GM21447 (cell line): ENCODE measurements at regions not wholly inside any gene's neighbourhood (a gene's known extent, or its start where the extent isn't known, plus 50 kb on each side); places are given as distances from the start of the nearest gene placed in this dataset.

Experiments
- ATAC-seq: cut with Tn5 transposase; IDR thresholded peaks from one replicate; pipeline ENCODE4 v1.9.1; 2021; ENCODE audit not compliant: unreplicated experiment

DNA sequence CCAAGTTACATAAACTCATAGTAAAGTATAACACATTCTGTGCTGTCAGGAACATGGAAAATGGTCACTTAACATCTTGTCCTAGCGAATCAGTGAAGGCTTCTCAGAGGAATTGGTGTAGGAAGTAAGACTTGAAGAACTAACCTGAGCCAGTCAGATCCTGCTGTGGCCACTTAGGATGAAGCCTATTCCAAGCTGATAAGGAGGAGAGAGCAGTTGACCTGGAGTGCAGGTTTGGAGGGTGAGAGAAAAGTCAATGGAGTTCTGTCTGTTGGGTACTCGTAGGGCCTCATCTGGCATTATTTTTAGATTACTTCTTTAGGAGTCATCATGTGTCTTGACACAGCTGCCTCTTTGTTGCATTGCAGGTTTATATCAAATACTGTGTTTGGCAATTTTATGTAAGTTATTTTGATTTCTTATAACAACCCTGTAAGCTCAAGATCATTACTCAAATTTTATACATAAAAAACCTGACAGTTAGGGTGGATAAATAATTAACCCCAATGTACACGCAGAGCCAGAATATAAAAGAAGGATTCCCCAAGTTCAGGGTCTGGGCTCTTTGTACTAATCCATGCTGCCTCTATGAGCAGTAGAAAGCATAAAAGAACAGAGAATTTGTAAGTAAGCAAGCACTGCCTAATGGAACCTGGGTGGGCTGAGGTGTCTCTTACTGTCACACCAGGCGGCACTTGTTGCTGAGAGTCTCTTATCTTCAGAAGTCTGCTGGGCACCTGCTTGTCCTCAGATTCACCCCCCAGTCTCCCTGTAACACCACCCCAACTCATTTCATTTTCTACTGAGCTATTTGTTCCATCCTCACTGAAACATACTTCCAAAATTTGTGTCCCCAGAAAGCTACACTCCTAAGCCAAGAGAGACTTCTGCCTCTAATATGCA, 252.1 kb upstream of the NT5C1B start:
- no peak for ATAC-seq

DNA sequence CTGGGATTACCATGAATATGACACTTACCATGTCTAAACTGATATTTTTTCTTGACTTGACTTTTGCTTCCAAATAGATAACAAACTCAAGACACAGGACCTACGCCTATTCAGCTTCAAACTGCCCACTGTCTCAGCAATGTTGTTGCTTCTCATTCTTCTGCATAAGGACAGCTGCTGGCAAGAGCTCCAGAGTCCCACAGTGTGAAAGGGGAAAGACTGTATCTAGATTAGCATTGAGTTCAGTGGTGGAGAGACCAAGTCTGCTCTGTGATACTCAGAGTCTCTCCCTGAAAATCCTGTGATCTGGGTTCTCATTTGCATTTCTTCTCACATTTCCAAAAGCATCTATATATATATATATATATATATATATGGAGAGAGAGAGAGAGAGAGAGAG, 247.9 kb upstream of the NT5C1B start:
- ATAC-seq = no peak

DNA sequence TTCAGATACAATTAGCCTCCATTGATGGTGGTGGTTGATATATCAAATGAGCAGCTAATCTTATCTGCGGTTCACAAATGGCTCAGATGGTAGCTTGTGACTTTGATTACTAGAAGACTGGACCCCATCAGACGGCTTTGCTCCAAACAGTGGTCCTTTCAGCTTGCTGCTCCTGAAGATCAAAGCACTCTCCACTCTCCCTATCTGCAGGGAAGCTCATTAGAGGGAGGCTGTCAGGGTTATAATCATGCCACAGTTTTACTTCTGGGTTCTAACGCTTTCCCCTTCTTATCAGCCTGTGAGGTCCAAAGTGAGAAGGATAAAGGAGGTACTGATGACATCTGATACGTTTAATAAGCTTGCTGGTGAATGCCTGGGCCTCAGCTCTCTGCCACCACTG, 247.1 kb upstream of the NT5C1B start:
- ATAC-seq = no peak

DNA sequence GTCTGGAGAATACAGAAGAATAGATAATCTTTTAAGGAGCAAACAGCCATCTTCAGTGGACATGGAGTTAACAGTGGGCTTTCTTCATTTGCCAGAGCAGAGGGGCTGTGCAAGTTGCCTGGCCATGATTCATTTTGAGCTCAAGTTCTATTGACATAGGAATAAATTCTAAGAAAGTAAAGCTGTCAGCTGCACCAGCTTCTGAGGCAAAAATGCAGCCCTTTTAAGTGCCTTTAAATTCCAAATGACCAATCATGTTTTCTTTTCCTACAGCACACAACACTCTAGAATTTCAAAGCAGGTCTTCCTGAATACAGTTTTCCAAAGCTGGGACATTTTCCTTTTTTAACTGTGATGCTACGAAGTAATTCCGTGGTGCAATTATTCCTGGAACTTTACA, 246.4 kb upstream of the NT5C1B start:
- ATAC-seq = no peak

DNA sequence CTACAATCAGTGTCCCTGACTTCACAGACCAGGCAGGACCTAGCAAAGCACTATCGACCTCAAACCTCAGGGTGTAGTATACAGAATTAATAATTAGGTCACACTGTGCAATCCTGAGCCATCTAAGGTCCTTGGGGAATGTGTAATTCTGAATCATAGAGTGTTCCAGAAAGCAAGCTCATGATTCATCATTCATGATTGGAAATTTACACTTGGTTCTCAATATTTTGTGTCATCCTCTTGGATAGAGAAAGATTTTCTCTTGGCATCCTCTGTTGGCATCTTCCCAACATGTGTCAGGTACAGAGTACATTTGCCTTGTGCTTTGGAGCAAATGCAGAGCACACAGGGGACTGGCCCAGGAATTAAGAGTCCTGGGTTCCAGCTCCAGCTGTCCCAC, 245.0 kb upstream of the NT5C1B start:
- ATAC-seq = no peak

DNA sequence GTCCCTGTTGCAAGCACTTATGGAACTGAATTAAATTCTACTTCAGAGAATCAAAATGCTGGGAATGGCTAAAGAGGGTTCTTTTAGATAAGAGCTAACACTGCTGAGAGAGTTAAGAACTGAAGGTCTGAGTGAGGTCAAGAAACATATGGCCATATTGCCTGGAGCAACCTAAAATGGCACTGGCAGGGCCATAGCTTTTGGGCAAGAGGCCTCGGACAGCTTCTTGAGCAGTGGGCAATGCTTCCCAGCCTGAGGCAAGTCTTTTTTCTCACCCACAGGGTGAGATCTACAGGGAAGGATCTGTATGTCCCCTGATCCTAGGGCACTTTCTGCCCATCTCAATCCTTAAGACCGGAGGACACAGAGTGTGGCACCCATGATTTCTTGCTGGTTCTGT, 244.6 kb upstream of the NT5C1B start:
- ATAC-seq = no peak

DNA sequence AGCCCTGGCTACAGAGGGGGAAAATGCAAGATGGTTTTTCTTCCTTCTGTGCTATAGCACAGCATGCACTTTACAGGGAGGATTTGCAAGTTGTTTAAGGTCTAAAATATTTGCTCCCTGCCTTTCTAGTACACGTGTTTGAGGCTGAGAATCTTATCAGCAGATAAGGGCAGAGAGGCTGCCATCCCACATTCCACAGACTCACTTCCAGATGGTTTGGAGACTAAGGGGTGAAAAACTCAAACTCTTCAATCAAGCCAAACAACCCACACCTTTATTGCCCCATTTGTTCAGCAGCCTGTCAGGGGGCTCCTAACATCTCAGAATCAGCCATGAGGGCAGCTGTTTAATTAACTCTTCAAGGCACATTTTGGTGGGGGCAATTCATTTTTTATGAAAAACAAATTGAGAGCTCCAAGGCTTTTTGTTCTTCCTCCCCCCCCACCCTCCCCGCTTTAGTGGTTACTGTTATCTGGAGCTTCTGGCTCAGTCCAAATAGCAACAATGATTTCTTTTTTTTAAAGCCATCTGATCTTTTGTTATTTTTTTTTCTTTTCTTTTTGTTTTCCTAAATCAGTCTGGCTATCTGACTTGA, 242.6 kb upstream of the NT5C1B start:
- no peak for ATAC-seq

DNA sequence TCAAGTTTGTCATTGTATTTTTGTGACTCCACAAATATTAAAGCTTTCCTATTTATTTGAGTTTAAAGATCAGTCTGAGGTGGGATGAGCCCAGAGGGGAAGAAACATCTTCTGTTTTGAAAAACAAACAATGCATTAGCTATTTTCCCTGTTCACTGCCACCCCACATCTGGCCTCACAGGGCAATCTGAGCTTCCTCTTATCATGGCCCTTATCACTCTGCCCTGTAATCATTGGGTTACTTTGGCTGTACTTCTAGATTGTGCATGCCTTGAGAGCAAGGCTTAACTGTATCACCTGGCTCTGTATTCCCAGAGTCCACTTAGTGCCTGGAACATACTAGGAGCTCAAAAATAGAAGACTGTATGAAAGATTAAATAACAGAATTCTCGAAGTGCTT, 241.6 kb upstream of the NT5C1B start:
- ATAC-seq = no peak

DNA sequence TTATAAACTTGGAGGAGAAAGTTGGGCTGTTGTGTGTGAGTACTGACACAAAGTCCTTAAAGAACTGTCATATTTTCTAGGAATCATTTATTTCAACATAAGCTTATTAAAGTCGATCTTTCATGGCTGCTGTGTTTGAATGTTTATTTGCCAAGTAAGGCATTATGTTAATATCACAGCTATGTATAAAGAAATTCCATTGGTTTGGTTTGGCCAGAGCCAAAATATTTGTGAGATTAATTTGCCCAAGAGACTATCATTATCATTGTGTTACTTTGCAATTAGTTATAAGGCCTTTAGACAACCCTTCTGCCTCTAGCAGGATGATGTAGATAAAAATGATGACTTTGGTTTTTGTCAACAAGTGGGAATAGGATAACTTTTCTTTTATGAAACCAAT, 240.6 kb upstream of the NT5C1B start:
- ATAC-seq = no peak

DNA sequence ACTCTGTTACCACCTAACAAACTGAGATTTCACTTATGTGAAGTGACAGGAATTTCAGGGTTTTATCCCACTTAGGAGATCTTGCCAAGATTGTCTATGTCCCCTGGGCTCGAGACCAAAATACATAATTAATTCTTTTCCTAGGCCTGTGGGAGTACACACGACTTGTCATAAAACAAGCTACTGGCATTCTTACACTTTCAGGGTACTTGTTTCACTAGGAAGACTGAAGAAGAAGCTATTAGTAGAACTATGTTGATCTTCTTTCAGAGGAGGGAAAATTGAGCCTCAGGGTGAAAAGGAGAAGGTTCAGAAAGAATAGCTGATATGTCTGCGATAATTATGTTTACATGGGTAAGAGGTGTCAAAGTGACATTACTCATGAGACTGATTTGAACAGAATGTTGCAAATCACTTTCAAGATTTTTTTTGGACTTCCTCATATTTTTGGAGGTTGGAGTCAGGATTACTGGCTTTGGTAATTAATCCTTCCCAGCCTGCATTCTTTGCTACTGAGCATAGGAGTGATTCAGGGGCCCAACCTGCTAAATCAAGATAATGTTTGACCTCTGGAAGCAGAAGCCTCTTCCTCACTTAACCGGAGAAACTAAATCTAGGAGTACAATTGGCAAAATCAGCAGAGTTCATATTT, 240.0 kb upstream of the NT5C1B start:
- ATAC-seq = no peak

DNA sequence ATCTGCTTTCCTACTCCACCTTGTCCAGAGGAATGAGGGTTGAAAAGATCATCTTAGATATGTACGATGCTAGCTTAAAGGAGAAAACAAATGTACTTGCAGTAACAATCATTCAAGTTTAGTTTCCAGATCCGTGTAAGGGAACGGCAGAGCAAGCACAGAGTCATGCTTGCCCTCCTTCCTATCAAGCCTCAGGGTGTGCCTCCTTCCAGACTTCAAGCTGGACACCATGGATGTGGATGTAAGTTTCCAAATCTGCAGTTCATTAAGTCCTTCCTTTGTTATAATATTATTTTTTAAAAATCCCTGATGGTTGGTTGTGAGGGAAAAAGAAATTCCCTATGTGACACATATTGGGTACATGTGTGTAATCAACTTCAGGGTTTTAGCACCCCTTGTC, 238.9 kb upstream of the NT5C1B start:
- no peak for ATAC-seq

DNA sequence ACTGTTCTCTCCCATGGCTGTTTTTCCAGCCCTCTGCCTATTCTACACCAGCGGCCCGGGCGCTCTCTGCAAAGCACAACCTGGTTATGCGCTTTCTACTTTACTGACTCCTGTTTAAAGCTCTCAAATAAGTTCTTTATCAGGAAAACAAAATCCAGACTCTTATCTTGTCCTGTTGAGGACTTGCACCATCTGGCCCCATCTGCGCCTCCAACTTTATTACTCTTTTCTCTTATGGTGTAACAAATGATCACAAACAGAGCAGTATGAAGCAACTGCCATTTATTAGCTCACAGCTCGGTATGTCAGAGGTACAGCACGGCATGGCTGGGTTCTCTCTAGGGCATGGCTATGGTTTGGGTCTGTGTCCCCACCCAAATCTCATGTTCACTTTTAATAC, 236.5 kb upstream of the NT5C1B start:
- no peak for ATAC-seq

DNA sequence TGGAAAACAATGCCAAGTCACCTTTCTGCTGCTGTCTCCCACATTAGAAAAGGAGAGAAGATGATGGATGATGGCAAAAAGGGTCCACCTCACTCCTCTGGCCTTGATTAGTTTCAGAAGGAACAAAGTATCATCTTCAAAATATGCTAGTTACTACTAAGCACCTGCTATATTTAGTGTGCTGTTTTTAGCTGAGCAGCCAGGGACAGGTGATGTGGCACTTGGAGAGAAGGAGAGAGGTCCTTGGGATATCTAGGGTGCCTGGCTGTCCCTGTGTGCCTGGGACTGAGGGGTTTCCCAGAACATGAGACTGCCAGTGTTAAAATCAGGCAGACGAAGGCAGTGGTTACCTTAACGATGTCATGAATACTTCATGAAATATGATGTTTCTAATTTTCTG, 235.5 kb upstream of the NT5C1B start:
- no peak for ATAC-seq

DNA sequence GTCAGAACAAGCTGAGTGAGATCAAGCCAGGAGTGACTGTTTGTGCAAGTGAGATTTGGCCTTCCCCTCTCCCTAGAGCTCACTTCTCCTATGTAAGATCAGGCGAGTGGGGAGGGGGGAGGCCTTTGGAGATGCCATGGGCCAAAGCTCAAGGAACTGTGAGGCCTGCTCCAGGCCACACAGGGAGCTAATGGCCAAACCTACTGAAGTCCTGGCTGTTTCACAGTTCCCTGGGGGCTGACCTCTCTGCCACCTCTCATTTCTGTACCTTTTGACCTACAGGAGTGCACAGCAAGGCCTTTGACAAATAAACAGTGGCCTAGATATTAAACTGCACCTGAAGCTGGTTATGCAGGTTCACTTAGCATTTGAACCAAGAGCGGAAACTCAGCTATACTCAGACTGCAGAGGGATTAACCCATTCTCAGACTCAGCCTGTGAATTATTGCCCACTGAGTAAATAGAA, 235.0 kb upstream of the NT5C1B start:
- ATAC-seq = no peak

DNA sequence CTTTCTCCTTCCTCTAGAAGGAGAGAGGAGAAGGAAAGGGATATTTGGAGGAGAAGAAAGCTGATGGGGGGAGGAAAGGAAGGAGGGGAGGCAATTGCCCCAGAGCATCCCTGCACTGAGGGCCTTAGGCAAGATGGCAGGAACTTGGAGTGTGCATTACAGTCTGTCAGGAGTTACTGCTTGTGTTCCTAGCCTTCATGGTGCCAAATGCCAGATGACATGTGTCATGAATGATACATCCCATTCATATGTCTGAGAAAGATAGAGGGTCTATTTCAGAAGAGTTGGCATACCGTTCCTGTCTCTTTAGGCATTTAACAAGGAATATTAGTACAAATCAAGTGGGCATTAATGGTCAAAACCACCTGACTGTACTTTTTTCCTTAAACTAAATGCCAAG, 232.1 kb upstream of the NT5C1B start:
- ATAC-seq = no peak

DNA sequence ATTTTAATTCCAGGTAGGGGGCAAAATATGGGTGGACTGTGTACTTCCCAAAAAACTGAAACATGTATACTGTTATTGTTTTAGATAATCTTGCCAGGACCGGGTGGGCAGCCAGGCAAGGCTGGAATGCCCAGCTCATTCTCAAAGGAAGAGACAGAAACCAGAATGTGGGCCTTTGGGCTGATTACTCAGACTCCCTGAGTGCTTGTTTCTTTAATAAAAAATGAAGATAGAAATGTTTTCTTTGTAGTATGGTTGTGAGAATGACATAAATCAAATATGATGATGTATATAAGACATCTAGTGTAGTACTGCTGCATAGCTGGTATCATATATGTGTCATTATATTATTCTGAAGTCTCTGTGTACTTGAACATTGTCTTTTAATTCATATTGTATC, 231.6 kb upstream of the NT5C1B start:
- ATAC-seq = no peak

DNA sequence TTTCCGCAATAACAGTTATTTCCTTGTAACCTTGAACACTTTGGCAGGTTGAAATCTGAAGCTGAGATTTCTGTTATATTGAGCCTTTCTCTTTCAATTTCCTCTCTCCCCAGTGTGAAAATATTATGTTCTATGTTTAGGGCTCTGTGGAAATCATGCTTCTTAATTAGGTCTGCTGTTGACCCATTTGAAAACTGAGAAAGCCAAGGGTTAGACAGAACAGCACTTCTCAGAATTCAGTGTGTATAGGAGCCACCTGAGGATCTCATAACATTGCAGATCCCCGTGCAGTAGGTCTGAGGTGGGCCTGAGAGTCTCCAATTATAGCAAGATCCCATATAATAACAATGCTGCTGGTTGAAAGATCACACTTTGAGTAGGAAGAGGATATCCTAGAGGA, 230.2 kb upstream of the NT5C1B start:
- ATAC-seq = no peak

DNA sequence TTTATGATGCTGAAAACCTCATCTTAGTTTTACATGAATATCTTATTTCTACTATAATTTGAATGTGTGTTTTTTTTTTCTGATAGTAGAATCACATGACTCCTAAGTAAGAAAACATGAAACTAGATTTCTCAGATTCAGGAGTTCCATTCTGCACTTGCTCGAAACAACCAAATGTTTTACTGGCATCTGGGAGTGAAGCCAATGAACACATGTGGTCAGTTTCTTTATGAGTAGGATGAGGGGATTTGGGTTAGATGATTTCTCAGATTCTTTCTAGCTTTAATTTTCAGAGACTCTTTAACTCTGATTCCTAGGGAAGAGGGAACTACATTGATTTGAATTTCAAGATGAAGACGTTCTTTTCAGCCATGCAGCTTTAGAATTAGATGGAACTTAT, 225.0 kb upstream of the NT5C1B start:
- no peak for ATAC-seq

DNA sequence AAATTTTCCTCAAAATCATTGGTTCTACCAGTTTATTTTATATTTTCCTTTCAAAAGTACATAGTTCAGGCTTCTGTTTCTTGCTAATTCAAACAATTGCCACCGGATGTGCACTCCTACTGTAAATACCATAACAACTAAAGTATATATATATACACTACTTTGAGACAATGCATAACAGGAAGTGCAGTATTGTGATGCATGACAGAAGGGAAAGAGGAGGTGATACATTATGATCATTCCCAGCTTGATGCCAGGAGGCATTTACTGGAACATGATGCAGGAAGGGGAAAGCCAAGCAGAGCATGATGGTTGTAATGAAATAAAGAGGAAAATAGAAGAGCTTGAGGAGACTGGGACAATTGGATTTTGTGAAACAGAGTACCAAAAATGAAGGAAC, 215.2 kb upstream of the NT5C1B start:
- no peak for ATAC-seq

DNA sequence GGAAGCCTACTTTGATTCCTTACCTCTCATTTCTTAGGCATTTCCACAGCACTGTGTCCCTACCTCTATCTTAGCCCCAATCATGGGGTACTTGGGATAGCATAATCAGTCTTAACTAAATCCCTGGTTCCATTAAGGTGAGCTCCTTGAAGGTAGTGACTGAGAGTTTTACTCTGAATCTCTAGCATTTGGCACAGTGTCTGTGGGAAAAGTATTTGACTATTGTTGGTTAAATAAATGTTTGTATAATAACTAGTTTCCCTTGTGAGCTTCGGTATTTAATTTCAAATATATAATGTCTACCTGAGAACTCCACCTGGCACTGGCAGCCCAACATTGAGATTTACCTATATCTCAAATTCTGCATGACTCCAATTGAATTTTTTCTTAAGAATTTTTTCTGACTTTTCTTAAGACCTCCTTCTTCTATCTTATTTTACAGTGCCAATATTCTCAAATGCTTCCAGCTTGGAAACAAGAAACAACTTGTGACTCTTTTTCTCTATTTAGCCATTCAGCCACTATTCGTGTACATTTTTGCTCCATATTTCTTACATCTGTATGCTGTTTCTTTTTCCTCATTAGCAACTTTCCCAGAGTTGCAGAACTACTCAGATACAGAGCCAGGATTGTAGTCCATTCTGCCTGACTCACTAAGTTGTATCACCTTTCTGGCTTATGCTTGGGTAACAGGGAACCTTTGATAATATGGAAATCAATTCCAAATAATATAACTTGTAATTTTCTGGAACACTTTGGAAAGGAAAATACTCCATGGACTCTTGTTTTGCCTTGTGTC, 214.0 kb upstream of the NT5C1B start:
- ATAC-seq = no peak

DNA sequence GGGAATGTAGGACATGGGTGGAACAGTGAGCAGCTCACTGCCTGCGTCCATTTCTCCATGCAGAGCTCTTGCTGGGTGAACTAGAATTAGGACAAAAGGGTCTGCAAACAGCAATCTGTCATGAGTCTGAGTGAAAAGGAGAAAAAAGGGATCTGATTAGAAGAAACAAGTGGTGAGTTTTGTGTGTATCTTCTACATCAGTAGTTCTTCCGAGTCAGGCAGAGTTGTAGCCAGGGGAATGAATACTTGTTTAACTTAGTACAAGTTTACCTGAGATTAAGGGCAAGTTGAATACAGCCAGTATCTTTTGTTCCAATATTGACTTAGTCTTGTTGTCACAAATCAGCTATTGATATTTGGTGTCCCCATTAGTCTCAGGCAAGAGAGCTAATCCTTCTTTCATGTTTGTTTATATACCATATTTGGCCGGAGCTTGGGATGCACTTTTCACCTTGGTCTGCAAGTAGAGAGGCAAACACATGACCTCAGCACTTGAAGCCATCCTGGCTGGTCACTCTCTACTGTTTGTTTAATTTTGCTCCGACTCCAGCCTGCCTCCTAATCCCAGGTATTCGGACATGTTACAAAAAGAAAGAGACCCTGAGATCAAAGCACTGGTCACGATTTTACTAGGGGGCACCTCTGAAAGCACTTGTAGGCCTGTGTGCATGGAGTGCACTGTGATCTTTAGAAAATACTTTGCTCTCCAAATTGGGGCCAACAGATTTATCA, 211.0 kb upstream of the NT5C1B start:
- ATAC-seq = no peak
